Caco-2 (cell line): ENCODE measurements at regions not wholly inside any gene's neighbourhood (a gene's known extent, or its start where the extent isn't known, plus 50 kb on each side); places are given as distances from the start of the nearest gene placed in this dataset.
"Not testable (repeated sequence)": the region's sequence is repeated elsewhere in the genome, so short reads cannot be mapped to it uniquely, and the experiment has no call there.

ENCODE experiments used
- BruUV-seq: library from RNA; stranded (reverse); fragments of 400-500 nt; replicated peaks from 2 replicates; lab custom pipeline; 2021; lab: Mats Ljungman, UMichigan
- CTCF ChIA-PET: fragments of 300-600 bp; sonication (Branson Sonifier 250); formaldehyde crosslinking; loops from one replicate; lab custom pipeline; 2022; ENCODE audit warnings: antibody characterized with exemption; lab: Charles Lee
- POLR2A ChIA-PET: fragments of 300-600 bp; sonication (Branson Sonifier 250); formaldehyde crosslinking; loops from one replicate; lab custom pipeline; 2022; ENCODE audit warnings: antibody characterized with exemption; lab: Charles Lee
- DNase-seq, 2 experiments: peaks; one replicate each; pipeline versions ENCODE4 v3.0.0 to v3.0.0-alpha.2; 2020 to 2022
- H3K27me3 ChIP-seq: replicated peaks from 2 replicates; pipeline ENCODE4 v1.6.0; 2011; ENCODE audit warnings: low read length; ENCODE audit not compliant: control insufficient read depth, insufficient read depth
- H3K36me3 ChIP-seq: 2 replicates; pipeline ENCODE4 v1.5.1; 2011; ENCODE audit warnings: low read length; ENCODE audit not compliant: control insufficient read depth, insufficient read depth
- H3K4me1 ChIP-seq: fragments of 250-450 bp; sonication (Bioruptor Pico); 2 replicates; pipeline ENCODE4 v1.5.1; 2020; ENCODE audit warnings: mild to moderate bottlenecking
- H3K4me3 ChIP-seq: 2 replicates; pipeline ENCODE4 v1.5.1; 2011; ENCODE audit warnings: low read depth, mild to moderate bottlenecking, control low read depth, low read length
- H3K9me3 ChIP-seq: fragments of 250-450 bp; sonication (Bioruptor Pico); 2 replicates; pipeline ENCODE4 v1.5.1; 2020; ENCODE audit warnings: mild to moderate bottlenecking, moderate library complexity
- H3K27ac Mint-ChIP-seq: one replicate; pipeline ENCODE4 v1.8.0; 2022; ENCODE audit warnings: mixed read lengths; ENCODE audit not compliant: unreplicated experiment
- H3K27me3 Mint-ChIP-seq: one replicate; pipeline ENCODE4 v1.8.0; 2022; ENCODE audit warnings: mixed read lengths; ENCODE audit not compliant: insufficient read depth, unreplicated experiment
- H3K36me3 Mint-ChIP-seq: one replicate; pipeline ENCODE4 v1.8.0; 2022; ENCODE audit warnings: mild to moderate bottlenecking, mixed read lengths; ENCODE audit not compliant: insufficient read depth, unreplicated experiment
- H3K4me1 Mint-ChIP-seq: one replicate; pipeline ENCODE4 v1.8.0; 2022; ENCODE audit warnings: low read depth, mixed read lengths; ENCODE audit not compliant: unreplicated experiment
- H3K4me3 Mint-ChIP-seq: one replicate; pipeline ENCODE4 v1.8.0; 2022; ENCODE audit warnings: mild to moderate bottlenecking, moderate library complexity, mixed read lengths; ENCODE audit not compliant: unreplicated experiment
- H3K9me3 Mint-ChIP-seq: one replicate; pipeline ENCODE4 v1.8.0; 2022; ENCODE audit warnings: mixed read lengths; ENCODE audit not compliant: unreplicated experiment
- CTCF ChIP-seq, 2 experiments: fragments of 200-600 bp in 1 of 2; IDR thresholded peaks; 1 replicate in 1 of 2; 2 replicates in 1 of 2; pipeline versions ENCODE4 v1.5.1 to v1.8.0; 2011 to 2022; ENCODE audit warnings: antibody characterized with exemption in 1 of 2, control low read depth in 1 of 2, inconsistent platforms in 1 of 2, low read depth in 1 of 2, low read length in 1 of 2, mild to moderate bottlenecking in 1 of 2, moderate library complexity in 1 of 2; ENCODE audit not compliant: insufficient read depth in 1 of 2, severe bottlenecking in 1 of 2, unreplicated experiment in 1 of 2
- intact Hi-C: fragments of 100-400 bp; cut with micrococcal nuclease; formaldehyde crosslinking; loops from one replicate; pipeline ENCODE4 v1.10.0; 2022; ENCODE audit not compliant: unreplicated experiment

- no peaks in the 10 kb centered on the region for H3K36me3 Mint-ChIP-seq
- DNase-seq = no peak
- peaks cover 9% of the 10 kb centered on the region for H3K27me3 Mint-ChIP-seq
- H3K9me3 ChIP-seq = no peaks in the 10 kb centered on the region
- intact Hi-C loops = loop anchor here (5.0 kb wide), 1 partner anchor 792 kb away; no protein-coding TSS in a partner anchor
- no peak overlapping the region for H3K4me3 ChIP-seq
- no peak overlapping the region for H3K27ac Mint-ChIP-seq
- H3K4me3 Mint-ChIP-seq = no peak overlapping the region
- ChIA-PET CTCF (no interaction called here), POLR2A (no interaction called here)
- no peaks in the 10 kb centered on the region for H3K27me3 ChIP-seq
- BruUV-seq = no TSS peak
- no peaks in the 10 kb centered on the region for H3K36me3 ChIP-seq
- H3K4me1 Mint-ChIP-seq = no peaks in the 10 kb centered on the region
- no peaks in the 10 kb centered on the region for H3K9me3 Mint-ChIP-seq
- no peaks in the 10 kb centered on the region for H3K4me1 ChIP-seq
- no peak for TF ChIP-seq CTCF (IDR thresholded peaks at IDR 0.05; ENCODE audit: insufficient read depth in 1 of 2, low read depth in 1 of 2, low read length in 1 of 2, severe bottlenecking in 1 of 2, unreplicated experiment in 1 of 2)
Measured at GRCh38 chr16:60204181-60204580, 1470.1 kb upstream of the GOT2 start.

- ChIA-PET POLR2A (no interaction called here), CTCF (interaction anchor here (0.9 kb wide), 1 partner anchor 1360 kb away, joined by 3 read pairs; no protein-coding TSS in a partner anchor)
- no peak overlapping the region for H3K27ac Mint-ChIP-seq
- no TSS peak for BruUV-seq
- no peaks in the 10 kb centered on the region for H3K9me3 ChIP-seq
- H3K36me3 ChIP-seq = no peaks in the 10 kb centered on the region
- no peak overlapping the region for H3K4me3 Mint-ChIP-seq
- no peaks in the 10 kb centered on the region for H3K4me1 ChIP-seq
- peak in 1 of 2 experiments; percentile 3 for DNase-seq
- peak; percentile 35 to 46 for TF ChIP-seq CTCF (IDR thresholded peaks at IDR 0.05; ENCODE audit: insufficient read depth in 1 of 2, low read depth in 1 of 2, low read length in 1 of 2, severe bottlenecking in 1 of 2, unreplicated experiment in 1 of 2)
- H3K4me3 ChIP-seq = no peak overlapping the region
- H3K36me3 Mint-ChIP-seq = no peaks in the 10 kb centered on the region
- peaks cover 9% of the 10 kb centered on the region for H3K27me3 Mint-ChIP-seq
- H3K9me3 Mint-ChIP-seq = no peaks in the 10 kb centered on the region
- no peaks in the 10 kb centered on the region for H3K4me1 Mint-ChIP-seq
- intact Hi-C loops = loop anchor here (5.0 kb wide), 1 partner anchor 791 kb away; no protein-coding TSS in a partner anchor
- no peaks in the 10 kb centered on the region for H3K27me3 ChIP-seq
Measured at GRCh38 chr16:60203525-60204124, 1469.5 kb upstream of the GOT2 start.

- intact Hi-C loops = loop anchor here (5.0 kb wide), 1 partner anchor 788 kb away; no protein-coding TSS in a partner anchor
- H3K27me3 ChIP-seq, H3K9me3 ChIP-seq, H3K4me3 Mint-ChIP-seq, BruUV-seq, H3K4me3 ChIP-seq, H3K36me3 Mint-ChIP-seq, H3K4me1 Mint-ChIP-seq, POLR2A ChIA-PET, H3K27me3 Mint-ChIP-seq, DNase-seq, H3K4me1 ChIP-seq, CTCF ChIA-PET, H3K9me3 Mint-ChIP-seq, H3K36me3 ChIP-seq, H3K27ac Mint-ChIP-seq: not testable (repeated sequence)
Measured at GRCh38 chr16:60200729-60201128, 1466.6 kb upstream of the GOT2 start.
